ENCODE measurements at regions not wholly inside any gene's neighbourhood (a gene's known extent, or its start where the extent isn't known, plus 50 kb on each side); places are given as distances from the start of the nearest gene placed in this dataset.

GRCh38 chr1:148296511-148296910 is 144.4 kb upstream of the NBPF11 start:
- Histone ChIP-seq H3K27me3 (ENCODE audit: control insufficient read depth in 4 of 4, insufficient read depth in 4 of 4, low read length in 3 of 4) (no peaks in the 10 kb centered on the region), H3K9me3 (ENCODE audit: control insufficient read depth in 4 of 4, low read length in 3 of 4) (peaks cover 0 to 5% (median 1%) of the 10 kb centered on the region in 4 donors), H3K27ac (ENCODE audit: low read depth in 1 of 2, low read length in 2 of 2) (no peak overlapping the region), H3K4me1 (ENCODE audit: control insufficient read depth in 4 of 4, insufficient read depth in 4 of 4, low read length in 3 of 4) (no peaks in the 10 kb centered on the region), H3K36me3 (ENCODE audit: control insufficient read depth in 4 of 4, insufficient read depth in 3 of 4, low read depth in 1 of 4, low read length in 3 of 4) (no peaks in the 10 kb centered on the region), H3K4me3 (ENCODE audit: low read depth in 1 of 3, low read length in 3 of 3) (no peak overlapping the region), H3K9ac (ENCODE audit: low read depth in 1 of 2, low read length in 2 of 2) (no peak overlapping the region)
- DNase-seq (ENCODE audit: low spot score): no peak
- TF ChIP-seq FOXA1 (IDR thresholded peaks at IDR 0.05): no peak
- TF ChIP-seq YY1 (IDR thresholded peaks at IDR 0.05): no peak
- TF ChIP-seq JUND (IDR thresholded peaks at IDR 0.05): no peak
- no peak for TF ChIP-seq RAD21 (IDR thresholded peaks at IDR 0.05)
- no peak for TF ChIP-seq FOXA2 (IDR thresholded peaks at IDR 0.05)
- TF ChIP-seq TAF1 (conservative IDR thresholded peaks at IDR 0.05): no peak
- WGBS: 91% methylated on average over 3 of the region's 3 CpGs

- Histone ChIP-seq H3K27ac (ENCODE audit: low read depth in 1 of 2, low read length in 2 of 2) (no peak overlapping the region), H3K27me3 (ENCODE audit: control insufficient read depth in 4 of 4, insufficient read depth in 4 of 4, low read length in 3 of 4) (no peaks in the 10 kb centered on the region), H3K4me3 (ENCODE audit: low read depth in 1 of 3, low read length in 3 of 3) (no peak overlapping the region), H3K4me1 (ENCODE audit: control insufficient read depth in 4 of 4, insufficient read depth in 4 of 4, low read length in 3 of 4) (no peaks in the 10 kb centered on the region), H3K9me3 (ENCODE audit: control insufficient read depth in 4 of 4, low read length in 3 of 4) (peaks cover 0 to 5% (median 1%) of the 10 kb centered on the region in 4 donors), H3K9ac (ENCODE audit: low read depth in 1 of 2, low read length in 2 of 2) (no peak overlapping the region), H3K36me3 (ENCODE audit: control insufficient read depth in 4 of 4, insufficient read depth in 3 of 4, low read depth in 1 of 4, low read length in 3 of 4) (no peaks in the 10 kb centered on the region)
- DNase-seq (ENCODE audit: low spot score): no peak
- 68% methylated on average over 5 of the region's 5 CpGs for WGBS
- TF ChIP-seq RAD21 (IDR thresholded peaks at IDR 0.05) (no peak), GABPA (IDR thresholded peaks at IDR 0.05 in 1 of 2, conservative IDR thresholded peaks at IDR 0.05 in 1 of 2) (no peak), JUND (IDR thresholded peaks at IDR 0.05) (no peak), HNF4G (IDR thresholded peaks at IDR 0.05) (no peak)
- TF ChIP-seq, protein P1, sequence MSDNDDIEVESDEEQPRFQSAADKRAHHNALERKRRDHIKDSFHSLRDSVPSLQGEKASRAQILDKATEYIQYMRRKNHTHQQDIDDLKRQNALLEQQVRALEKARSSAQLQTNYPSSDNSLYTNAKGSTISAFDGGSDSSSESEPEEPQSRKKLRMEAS (IDR thresholded peaks at IDR 0.05): no peak
These were observed 142.2 kb upstream of the NBPF11 start for GRCh38 chr1:148294116-148294807.

DNA sequence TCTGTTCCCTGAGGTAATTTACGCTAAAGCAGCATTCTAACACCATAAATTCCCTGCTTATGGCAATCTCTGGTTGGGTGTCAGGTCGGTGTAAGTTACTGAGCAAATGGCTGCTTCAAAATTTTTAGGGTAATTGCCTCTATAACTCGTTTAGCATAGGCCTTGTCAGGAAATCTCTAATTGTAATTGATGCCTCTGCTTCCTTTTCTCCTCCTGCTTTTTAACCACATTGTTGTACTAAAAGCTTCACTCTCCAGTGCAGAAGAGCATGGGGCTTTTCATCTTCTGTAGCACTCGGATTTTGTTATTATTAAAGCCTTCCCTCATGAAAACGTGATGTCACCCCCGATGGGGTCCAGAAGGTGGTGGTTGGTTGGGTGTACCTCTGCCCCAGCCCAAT is 141.6 kb upstream of the NBPF11 start:
- peaks cover 0 to 5% (median 1%) of the 10 kb centered on the region in 4 donors for H3K9me3 ChIP-seq (ENCODE audit: control insufficient read depth in 4 of 4, low read length in 3 of 4)
- 74% methylated on average over 6 of the region's 6 CpGs for WGBS
- no peak overlapping the region for H3K9ac ChIP-seq (ENCODE audit: low read depth in 1 of 2, low read length in 2 of 2)

More for the DNA sequence above, 141.6 kb upstream of the NBPF11 start:
- Histone ChIP-seq H3K4me1 (ENCODE audit: control insufficient read depth in 4 of 4, insufficient read depth in 4 of 4, low read length in 3 of 4) (no peaks in the 10 kb centered on the region), H3K36me3 (ENCODE audit: control insufficient read depth in 4 of 4, insufficient read depth in 3 of 4, low read depth in 1 of 4, low read length in 3 of 4) (no peaks in the 10 kb centered on the region), H3K27me3 (ENCODE audit: control insufficient read depth in 4 of 4, insufficient read depth in 4 of 4, low read length in 3 of 4) (no peaks in the 10 kb centered on the region), H3K4me3 (ENCODE audit: low read depth in 1 of 3, low read length in 3 of 3) (no peak overlapping the region), H3K27ac (ENCODE audit: low read depth in 1 of 2, low read length in 2 of 2) (no peak overlapping the region)
- TF ChIP-seq EGR1 (IDR thresholded peaks at IDR 0.05; ENCODE audit: low read depth in 2 of 2) (no peak), JUND (IDR thresholded peaks at IDR 0.05) (no peak), FOXA2 (IDR thresholded peaks at IDR 0.05) (no peak), TAF1 (conservative IDR thresholded peaks at IDR 0.05) (no peak)
- TF ChIP-seq, protein P2, sequence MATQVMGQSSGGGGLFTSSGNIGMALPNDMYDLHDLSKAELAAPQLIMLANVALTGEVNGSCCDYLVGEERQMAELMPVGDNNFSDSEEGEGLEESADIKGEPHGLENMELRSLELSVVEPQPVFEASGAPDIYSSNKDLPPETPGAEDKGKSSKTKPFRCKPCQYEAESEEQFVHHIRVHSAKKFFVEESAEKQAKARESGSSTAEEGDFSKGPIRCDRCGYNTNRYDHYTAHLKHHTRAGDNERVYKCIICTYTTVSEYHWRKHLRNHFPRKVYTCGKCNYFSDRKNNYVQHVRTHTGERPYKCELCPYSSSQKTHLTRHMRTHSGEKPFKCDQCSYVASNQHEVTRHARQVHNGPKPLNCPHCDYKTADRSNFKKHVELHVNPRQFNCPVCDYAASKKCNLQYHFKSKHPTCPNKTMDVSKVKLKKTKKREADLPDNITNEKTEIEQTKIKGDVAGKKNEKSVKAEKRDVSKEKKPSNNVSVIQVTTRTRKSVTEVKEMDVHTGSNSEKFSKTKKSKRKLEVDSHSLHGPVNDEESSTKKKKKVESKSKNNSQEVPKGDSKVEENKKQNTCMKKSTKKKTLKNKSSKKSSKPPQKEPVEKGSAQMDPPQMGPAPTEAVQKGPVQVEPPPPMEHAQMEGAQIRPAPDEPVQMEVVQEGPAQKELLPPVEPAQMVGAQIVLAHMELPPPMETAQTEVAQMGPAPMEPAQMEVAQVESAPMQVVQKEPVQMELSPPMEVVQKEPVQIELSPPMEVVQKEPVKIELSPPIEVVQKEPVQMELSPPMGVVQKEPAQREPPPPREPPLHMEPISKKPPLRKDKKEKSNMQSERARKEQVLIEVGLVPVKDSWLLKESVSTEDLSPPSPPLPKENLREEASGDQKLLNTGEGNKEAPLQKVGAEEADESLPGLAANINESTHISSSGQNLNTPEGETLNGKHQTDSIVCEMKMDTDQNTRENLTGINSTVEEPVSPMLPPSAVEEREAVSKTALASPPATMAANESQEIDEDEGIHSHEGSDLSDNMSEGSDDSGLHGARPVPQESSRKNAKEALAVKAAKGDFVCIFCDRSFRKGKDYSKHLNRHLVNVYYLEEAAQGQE (IDR thresholded peaks at IDR 0.05): no peak
- TF ChIP-seq, protein P3, sequence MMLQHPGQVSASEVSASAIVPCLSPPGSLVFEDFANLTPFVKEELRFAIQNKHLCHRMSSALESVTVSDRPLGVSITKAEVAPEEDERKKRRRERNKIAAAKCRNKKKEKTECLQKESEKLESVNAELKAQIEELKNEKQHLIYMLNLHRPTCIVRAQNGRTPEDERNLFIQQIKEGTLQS (IDR thresholded peaks at IDR 0.05): no peak
- DNase-seq (ENCODE audit: low spot score): no peak

Measured in liver (tissue), 7 donors.